ENCODE measurements at regions not wholly inside any gene's neighbourhood (a gene's known extent, or its start where the extent isn't known, plus 50 kb on each side); places are given as distances from the start of the nearest gene placed in this dataset.

- DNase-seq (ENCODE audit: low read depth in 2 of 2, low spot score in 1 of 2): no peak
Observed at GRCh38 chr10:111968647-111969046, 214.9 kb downstream of the GPAM start.

GRCh38 chr10:111970111-111970510 is 213.5 kb downstream of the GPAM start:
- no peak for DNase-seq (ENCODE audit: low read depth in 2 of 2, low spot score in 1 of 2)

- DNase-seq (ENCODE audit: low read depth in 2 of 2, low spot score in 1 of 2): no peak
Observed at GRCh38 chr10:111972109-111972508, 211.5 kb downstream of the GPAM start.

- DNase-seq (ENCODE audit: low read depth in 2 of 2, low spot score in 1 of 2): no peak
Observed at GRCh38 chr10:111973306-111973705, 210.3 kb downstream of the GPAM start.

GRCh38 chr10:111973826-111974225 is 209.7 kb downstream of the GPAM start:
- no peak for DNase-seq (ENCODE audit: low read depth in 2 of 2, low spot score in 1 of 2)

- DNase-seq (ENCODE audit: low read depth in 2 of 2, low spot score in 1 of 2): no peak
Observed at GRCh38 chr10:111974325-111974724, 209.2 kb downstream of the GPAM start.

- DNase-seq (ENCODE audit: low read depth in 2 of 2, low spot score in 1 of 2): no peak
Observed at GRCh38 chr10:111976557-111976956, 207.0 kb downstream of the GPAM start.

- DNase-seq (ENCODE audit: low read depth in 2 of 2, low spot score in 1 of 2): no peak
Observed at GRCh38 chr10:111984057-111984456, 199.5 kb downstream of the GPAM start.

GRCh38 chr10:111986079-111986478 is 197.5 kb downstream of the GPAM start:
- no peak for DNase-seq (ENCODE audit: low read depth in 2 of 2, low spot score in 1 of 2)

- DNase-seq (ENCODE audit: low read depth in 2 of 2, low spot score in 1 of 2): no peak
Observed at GRCh38 chr10:111988646-111989045, 194.9 kb downstream of the GPAM start.

GRCh38 chr10:111989136-111989911 is 194.2 kb downstream of the GPAM start:
- DNase-seq (ENCODE audit: low read depth in 2 of 2, low spot score in 1 of 2): no peak

- no peak for DNase-seq (ENCODE audit: low read depth in 2 of 2, low spot score in 1 of 2)
Observed at GRCh38 chr10:111990734-111991133, 192.8 kb downstream of the GPAM start.

GRCh38 chr10:111993321-111993720 is 190.2 kb downstream of the GPAM start:
- DNase-seq (ENCODE audit: low read depth in 2 of 2, low spot score in 1 of 2): no peak

- DNase-seq (ENCODE audit: low read depth in 2 of 2, low spot score in 1 of 2): no peak
Observed at GRCh38 chr10:111993872-111994426, 189.6 kb downstream of the GPAM start.

GRCh38 chr10:111996103-111996502 is 187.5 kb downstream of the GPAM start:
- no peak for DNase-seq (ENCODE audit: low read depth in 2 of 2, low spot score in 1 of 2)

- no peak for DNase-seq (ENCODE audit: low read depth in 2 of 2, low spot score in 1 of 2)
Observed at GRCh38 chr10:111998728-111999127, 184.8 kb downstream of the GPAM start.

- no peak for DNase-seq (ENCODE audit: low read depth in 2 of 2, low spot score in 1 of 2)
Observed at GRCh38 chr10:111999205-111999914, 184.2 kb downstream of the GPAM start.

- no peak for DNase-seq (ENCODE audit: low read depth in 2 of 2, low spot score in 1 of 2)
Observed at GRCh38 chr10:111999915-112000302, 183.7 kb downstream of the GPAM start.

GRCh38 chr10:112000466-112000865 is 183.1 kb downstream of the GPAM start:
- DNase-seq (ENCODE audit: low read depth in 2 of 2, low spot score in 1 of 2): no peak

- DNase-seq (ENCODE audit: low read depth in 2 of 2, low spot score in 1 of 2): no peak
Observed at GRCh38 chr10:112002206-112002605, 181.4 kb downstream of the GPAM start.

GRCh38 chr10:112004075-112004474 is 179.5 kb downstream of the GPAM start:
- DNase-seq (ENCODE audit: low read depth in 2 of 2, low spot score in 1 of 2): no peak

GRCh38 chr10:112005044-112005443 is 178.5 kb downstream of the GPAM start:
- no peak for DNase-seq (ENCODE audit: low read depth in 2 of 2, low spot score in 1 of 2)

Measured in stimulated activated CD8-positive, alpha-beta memory T cell treated with anti-CD3 and anti-CD28 coated beads, Interleukin-4, amount 100 ng/mL, for 1 hour (primary cell).